ENCODE measurements at regions not wholly inside any gene's neighbourhood (a gene's known extent, or its start where the extent isn't known, plus 50 kb on each side); places are given as distances from the start of the nearest gene placed in this dataset.

DNA sequence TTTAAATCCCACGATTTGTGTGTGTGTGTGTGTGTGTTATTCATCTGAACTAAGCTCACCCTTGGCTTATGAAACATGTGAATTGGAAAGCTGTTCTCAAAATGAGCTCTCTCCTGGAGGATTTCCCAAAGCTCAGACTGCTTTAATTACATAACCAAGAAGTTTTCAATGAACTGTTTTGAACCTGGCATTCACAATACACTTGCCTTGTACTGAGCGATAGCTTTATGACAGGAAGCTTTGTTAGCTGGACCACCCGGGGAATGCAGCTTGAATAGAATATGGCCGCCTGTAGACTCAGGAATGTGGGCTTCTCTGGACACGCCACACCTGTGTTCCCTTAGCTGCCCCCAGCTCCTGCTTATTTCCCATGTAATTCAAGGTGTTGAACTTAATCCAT is 71.4 kb upstream of the PREP start:
- Histone ChIP-seq H3K27ac (ENCODE audit: low read depth in 1 of 2, low read length in 2 of 2) (no peak overlapping the region), H3K27me3 (ENCODE audit: control insufficient read depth in 1 of 2, insufficient read depth in 2 of 2, low read length in 2 of 2) (no peaks in the 10 kb centered on the region), H3K9me3 (ENCODE audit: control insufficient read depth in 1 of 2, insufficient read depth in 1 of 2, low read length in 2 of 2) (peaks cover 0 to 5% of the 10 kb centered on the region in 2 experiments), H3K36me3 (ENCODE audit: insufficient read depth, low read length) (no peaks in the 10 kb centered on the region), H3K4me1 (ENCODE audit: insufficient read depth, low read length) (no peaks in the 10 kb centered on the region), H3K4me3 (ENCODE audit: low read length) (no peak overlapping the region)
- ATAC-seq (ENCODE audit: poor library complexity) (no peak), DNase-seq (no peak)
- TF ChIP-seq, protein P1, sequence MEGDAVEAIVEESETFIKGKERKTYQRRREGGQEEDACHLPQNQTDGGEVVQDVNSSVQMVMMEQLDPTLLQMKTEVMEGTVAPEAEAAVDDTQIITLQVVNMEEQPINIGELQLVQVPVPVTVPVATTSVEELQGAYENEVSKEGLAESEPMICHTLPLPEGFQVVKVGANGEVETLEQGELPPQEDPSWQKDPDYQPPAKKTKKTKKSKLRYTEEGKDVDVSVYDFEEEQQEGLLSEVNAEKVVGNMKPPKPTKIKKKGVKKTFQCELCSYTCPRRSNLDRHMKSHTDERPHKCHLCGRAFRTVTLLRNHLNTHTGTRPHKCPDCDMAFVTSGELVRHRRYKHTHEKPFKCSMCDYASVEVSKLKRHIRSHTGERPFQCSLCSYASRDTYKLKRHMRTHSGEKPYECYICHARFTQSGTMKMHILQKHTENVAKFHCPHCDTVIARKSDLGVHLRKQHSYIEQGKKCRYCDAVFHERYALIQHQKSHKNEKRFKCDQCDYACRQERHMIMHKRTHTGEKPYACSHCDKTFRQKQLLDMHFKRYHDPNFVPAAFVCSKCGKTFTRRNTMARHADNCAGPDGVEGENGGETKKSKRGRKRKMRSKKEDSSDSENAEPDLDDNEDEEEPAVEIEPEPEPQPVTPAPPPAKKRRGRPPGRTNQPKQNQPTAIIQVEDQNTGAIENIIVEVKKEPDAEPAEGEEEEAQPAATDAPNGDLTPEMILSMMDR (IDR thresholded peaks at IDR 0.05): no peak
- H3K9me3 Mint-ChIP-seq: no peaks in the 10 kb centered on the region
- peaks cover 17% of the 10 kb centered on the region for H3K27me3 Mint-ChIP-seq
- no peak overlapping the region for H3K27ac Mint-ChIP-seq
- H3K4me1 Mint-ChIP-seq (ENCODE audit: low read depth): no peaks in the 10 kb centered on the region
- POLR2A ChIA-PET: no interaction called here
- intact Hi-C loops (cut with DNase I, micrococcal nuclease): no loop called here
- H3K36me3 Mint-ChIP-seq (ENCODE audit: low read depth): no peaks in the 10 kb centered on the region
- CTCF ChIA-PET: no interaction called here
- no peak overlapping the region for H3K4me3 Mint-ChIP-seq

GRCh38 chr6:105469946-105470345 is 67.1 kb upstream of the PREP start:
- no peaks in the 10 kb centered on the region for H3K4me1 ChIP-seq (ENCODE audit: insufficient read depth, low read length)
- peaks cover 7 to 8% of the 10 kb centered on the region in 2 experiments for H3K27me3 ChIP-seq (ENCODE audit: control insufficient read depth in 1 of 2, insufficient read depth in 2 of 2, low read length in 2 of 2)
- Mint-ChIP-seq H3K4me1 (ENCODE audit: low read depth) (no peaks in the 10 kb centered on the region), H3K27ac (no peak overlapping the region), H3K9me3 (peaks cover 9% of the 10 kb centered on the region), H3K36me3 (ENCODE audit: low read depth) (no peaks in the 10 kb centered on the region), H3K27me3 (peaks cover 34% of the 10 kb centered on the region), H3K4me3 (no peak overlapping the region)
- ATAC-seq (ENCODE audit: poor library complexity) (no peak), DNase-seq (no peak)
- H3K27ac ChIP-seq (ENCODE audit: low read depth in 1 of 2, low read length in 2 of 2): no peak overlapping the region
- TF ChIP-seq, protein P1 (IDR thresholded peaks at IDR 0.05): no peak
- H3K36me3 ChIP-seq (ENCODE audit: insufficient read depth, low read length): no peaks in the 10 kb centered on the region
- intact Hi-C loops (cut with DNase I, micrococcal nuclease): no loop called here
- ChIA-PET POLR2A (no interaction called here), CTCF (no interaction called here)
- H3K4me3 ChIP-seq (ENCODE audit: low read length): no peak overlapping the region
- H3K9me3 ChIP-seq (ENCODE audit: control insufficient read depth in 1 of 2, insufficient read depth in 1 of 2, low read length in 2 of 2): no peaks in the 10 kb centered on the region

DNA sequence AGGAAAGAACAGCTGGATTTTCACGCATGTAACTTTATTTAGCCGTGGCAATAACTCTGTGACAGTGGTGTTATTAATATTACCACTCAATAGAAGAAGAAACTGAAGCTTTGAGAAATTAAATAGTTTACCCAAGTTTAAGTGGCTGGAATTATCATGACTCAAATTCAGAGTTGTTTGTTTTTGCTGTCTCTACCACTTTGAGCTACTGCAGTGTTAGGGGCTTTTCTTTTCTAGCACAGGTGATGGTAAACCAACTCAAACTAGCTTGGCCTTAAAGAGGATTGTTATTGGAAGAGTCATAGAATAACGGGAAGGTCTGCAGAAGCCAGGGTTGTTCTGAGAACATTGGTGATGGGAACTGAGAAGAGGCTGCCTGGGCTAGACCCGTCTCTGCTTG is 66.0 kb upstream of the PREP start:
- peaks cover 7 to 8% of the 10 kb centered on the region in 2 experiments for H3K27me3 ChIP-seq (ENCODE audit: control insufficient read depth in 1 of 2, insufficient read depth in 2 of 2, low read length in 2 of 2)
- ChIA-PET POLR2A (no interaction called here), CTCF (no interaction called here)
- Mint-ChIP-seq H3K27ac (no peak overlapping the region), H3K4me3 (no peak overlapping the region), H3K9me3 (peaks cover 9% of the 10 kb centered on the region), H3K36me3 (ENCODE audit: low read depth) (no peaks in the 10 kb centered on the region), H3K4me1 (ENCODE audit: low read depth) (no peaks in the 10 kb centered on the region), H3K27me3 (peaks cover 36% of the 10 kb centered on the region)
- H3K9me3 ChIP-seq (ENCODE audit: control insufficient read depth in 1 of 2, insufficient read depth in 1 of 2, low read length in 2 of 2): no peaks in the 10 kb centered on the region
- H3K36me3 ChIP-seq (ENCODE audit: insufficient read depth, low read length): no peaks in the 10 kb centered on the region
- no peak for DNase-seq
- H3K4me3 ChIP-seq (ENCODE audit: low read length): no peak overlapping the region
- TF ChIP-seq, protein P1 (IDR thresholded peaks at IDR 0.05): no peak
- H3K4me1 ChIP-seq (ENCODE audit: insufficient read depth, low read length): no peaks in the 10 kb centered on the region
- intact Hi-C loops (cut with DNase I, micrococcal nuclease): no loop called here
- H3K27ac ChIP-seq (ENCODE audit: low read depth in 1 of 2, low read length in 2 of 2): no peak overlapping the region
- no peak for ATAC-seq (ENCODE audit: poor library complexity)
